Ishikawa (cell line): ENCODE measurements at regions not wholly inside any gene's neighbourhood (a gene's known extent, or its start where the extent isn't known, plus 50 kb on each side); places are given as distances from the start of the nearest gene placed in this dataset.

Experiments used
- CEBPB ChIP-seq: IDR thresholded peaks from 2 replicates; pipeline ENCODE4 v1.6.1; 2012
- CREB1 ChIP-seq: IDR thresholded peaks from 2 replicates; pipeline ENCODE4 v1.6.1; 2012; ENCODE audit warnings: low read depth
- EGR1 ChIP-seq: IDR thresholded peaks from 2 replicates; pipeline ENCODE4 v1.6.1; 2012
- EP300 ChIP-seq: IDR thresholded peaks from 2 replicates; pipeline ENCODE4 v1.6.1; 2012; ENCODE audit warnings: borderline replicate concordance
- FOXM1 ChIP-seq: IDR thresholded peaks from 2 replicates; pipeline ENCODE4 v1.6.1; 2012; ENCODE audit warnings: low read depth, borderline replicate concordance
- MAX ChIP-seq: IDR thresholded peaks from 2 replicates; pipeline ENCODE4 v1.6.1; 2012
- NFIC ChIP-seq: IDR thresholded peaks from 2 replicates; pipeline ENCODE4 v1.6.1; 2012
- RAD21 ChIP-seq: IDR thresholded peaks from 2 replicates; pipeline ENCODE4 v1.6.1; 2012; ENCODE audit warnings: low read depth
- TAF1 ChIP-seq: IDR thresholded peaks from 2 replicates; pipeline ENCODE4 v1.6.1; 2012; ENCODE audit warnings: low read depth, mild to moderate bottlenecking
- TCF12 ChIP-seq: IDR thresholded peaks from 2 replicates; pipeline ENCODE4 v1.6.1; 2012; ENCODE audit warnings: low read depth
- TEAD4 ChIP-seq: IDR thresholded peaks from 2 replicates; pipeline ENCODE4 v1.6.1; 2012
- USF1 ChIP-seq: IDR thresholded peaks from 2 replicates; pipeline ENCODE4 v1.6.1; 2012
- YY1 ChIP-seq: IDR thresholded peaks from 2 replicates; pipeline ENCODE4 v1.6.1; 2012; ENCODE audit warnings: low read depth
- ZBTB7A ChIP-seq: IDR thresholded peaks from 2 replicates; pipeline ENCODE4 v1.6.1; 2012; ENCODE audit warnings: low read depth
- TF ChIP-seq, protein P1 (sequence below): IDR thresholded peaks from 2 replicates; pipeline ENCODE4 v1.6.1; 2012; ENCODE audit warnings: low read depth, mild to moderate bottlenecking

- TF ChIP-seq RAD21 (no peak), USF1 (no peak), CREB1 (no peak), FOXM1 (no peak), YY1 (no peak), MAX (no peak), TEAD4 (no peak), CEBPB (no peak), EGR1 (no peak), NFIC (no peak), EP300 (no peak), TAF1 (no peak), TCF12 (no peak), ZBTB7A (no peak)
- TF ChIP-seq, protein P1, sequence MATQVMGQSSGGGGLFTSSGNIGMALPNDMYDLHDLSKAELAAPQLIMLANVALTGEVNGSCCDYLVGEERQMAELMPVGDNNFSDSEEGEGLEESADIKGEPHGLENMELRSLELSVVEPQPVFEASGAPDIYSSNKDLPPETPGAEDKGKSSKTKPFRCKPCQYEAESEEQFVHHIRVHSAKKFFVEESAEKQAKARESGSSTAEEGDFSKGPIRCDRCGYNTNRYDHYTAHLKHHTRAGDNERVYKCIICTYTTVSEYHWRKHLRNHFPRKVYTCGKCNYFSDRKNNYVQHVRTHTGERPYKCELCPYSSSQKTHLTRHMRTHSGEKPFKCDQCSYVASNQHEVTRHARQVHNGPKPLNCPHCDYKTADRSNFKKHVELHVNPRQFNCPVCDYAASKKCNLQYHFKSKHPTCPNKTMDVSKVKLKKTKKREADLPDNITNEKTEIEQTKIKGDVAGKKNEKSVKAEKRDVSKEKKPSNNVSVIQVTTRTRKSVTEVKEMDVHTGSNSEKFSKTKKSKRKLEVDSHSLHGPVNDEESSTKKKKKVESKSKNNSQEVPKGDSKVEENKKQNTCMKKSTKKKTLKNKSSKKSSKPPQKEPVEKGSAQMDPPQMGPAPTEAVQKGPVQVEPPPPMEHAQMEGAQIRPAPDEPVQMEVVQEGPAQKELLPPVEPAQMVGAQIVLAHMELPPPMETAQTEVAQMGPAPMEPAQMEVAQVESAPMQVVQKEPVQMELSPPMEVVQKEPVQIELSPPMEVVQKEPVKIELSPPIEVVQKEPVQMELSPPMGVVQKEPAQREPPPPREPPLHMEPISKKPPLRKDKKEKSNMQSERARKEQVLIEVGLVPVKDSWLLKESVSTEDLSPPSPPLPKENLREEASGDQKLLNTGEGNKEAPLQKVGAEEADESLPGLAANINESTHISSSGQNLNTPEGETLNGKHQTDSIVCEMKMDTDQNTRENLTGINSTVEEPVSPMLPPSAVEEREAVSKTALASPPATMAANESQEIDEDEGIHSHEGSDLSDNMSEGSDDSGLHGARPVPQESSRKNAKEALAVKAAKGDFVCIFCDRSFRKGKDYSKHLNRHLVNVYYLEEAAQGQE: no peak
These were observed 601.5 kb downstream of the MAFB start for GRCh38 chr20:40087496-40087895.

- TF ChIP-seq ZBTB7A (no peak), NFIC (no peak)
These were observed 603.5 kb downstream of the MAFB start for GRCh38 chr20:40085513-40085912.

- TF ChIP-seq CREB1 (no peak), TEAD4 (no peak), RAD21 (no peak), USF1 (no peak), MAX (no peak), ZBTB7A (no peak), TCF12 (no peak), CEBPB (no peak), TAF1 (no peak), EP300 (no peak), NFIC (no peak), FOXM1 (no peak), YY1 (no peak), EGR1 (no peak)
- TF ChIP-seq, protein P1: no peak
These were observed 606.6 kb downstream of the MAFB start for GRCh38 chr20:40082436-40082835.

GRCh38 chr20:40081653-40082052, 607.4 kb downstream of the MAFB start:
- TF ChIP-seq NFIC (no peak), CEBPB (no peak), MAX (no peak), RAD21 (no peak), TAF1 (no peak), USF1 (no peak), TEAD4 (no peak), TCF12 (no peak), EP300 (no peak), FOXM1 (no peak), ZBTB7A (no peak), CREB1 (no peak)
- TF ChIP-seq, protein P1: no peak
